ENCODE measurements at regions not wholly inside any gene's neighbourhood (a gene's known extent, or its start where the extent isn't known, plus 50 kb on each side); places are given as distances from the start of the nearest gene placed in this dataset.
"Not testable (repeated sequence)": the region's sequence is repeated elsewhere in the genome, so short reads cannot be mapped to it uniquely, and the experiment has no call there.

GRCh38 chr11:45379162-45379863 is 93.2 kb upstream of the SYT13 start:
- no peak for DNase-seq

- DNase-seq, result no peak
Observed at GRCh38 chr11:45378516-45378915, 92.4 kb upstream of the SYT13 start.

- no peak for DNase-seq
Observed at GRCh38 chr11:45374653-45375059, 88.5 kb upstream of the SYT13 start.

DNA sequence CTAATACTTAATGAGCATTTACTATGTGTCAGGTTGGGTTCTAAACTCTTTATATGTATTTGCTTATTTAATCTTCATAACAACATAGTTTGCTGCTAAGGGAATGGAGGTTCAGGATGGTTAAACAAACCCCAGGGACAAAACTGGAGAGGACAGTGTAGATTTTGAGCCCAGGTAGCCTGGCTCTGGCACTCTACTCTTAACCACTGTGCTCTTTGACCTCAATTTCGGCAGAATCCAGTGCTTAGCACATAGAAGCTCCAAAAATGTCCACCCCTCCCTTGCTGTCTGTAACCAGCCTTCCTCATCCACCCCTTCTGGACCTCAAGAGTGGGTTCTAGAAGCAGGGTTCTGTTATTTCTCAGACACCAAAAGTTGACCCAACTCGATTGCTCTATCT is 88.0 kb upstream of the SYT13 start:
- no peak for DNase-seq

DNA sequence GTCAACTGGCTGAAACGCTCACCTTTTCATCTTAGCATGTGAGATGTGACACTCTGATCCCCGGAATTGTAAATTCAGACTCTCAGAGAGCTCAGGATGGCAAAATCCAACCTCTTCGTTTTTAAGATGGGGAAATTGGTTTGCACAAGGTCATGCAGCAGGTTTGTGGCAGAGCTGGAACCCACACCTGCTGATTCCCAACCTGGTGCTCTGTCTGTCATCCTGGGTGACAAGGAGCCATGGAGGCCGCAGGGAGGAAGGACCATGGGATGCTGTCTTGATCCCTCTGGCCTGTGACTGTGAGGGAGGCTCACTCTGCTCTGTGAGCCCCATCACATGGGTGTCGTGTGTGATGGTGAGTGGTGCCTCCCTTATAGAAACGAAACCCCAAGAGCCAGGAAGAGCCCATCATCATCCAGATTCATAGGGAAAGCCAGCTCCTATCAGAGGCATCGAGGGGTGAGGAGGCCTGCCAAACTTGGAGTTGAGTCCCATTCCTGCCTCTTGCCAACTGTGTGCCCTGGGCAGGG is 87.4 kb upstream of the SYT13 start:
- DNase-seq, result no peak

GRCh38 chr11:45372414-45372813 is 86.3 kb upstream of the SYT13 start:
- not testable (repeated sequence) for DNase-seq

DNA sequence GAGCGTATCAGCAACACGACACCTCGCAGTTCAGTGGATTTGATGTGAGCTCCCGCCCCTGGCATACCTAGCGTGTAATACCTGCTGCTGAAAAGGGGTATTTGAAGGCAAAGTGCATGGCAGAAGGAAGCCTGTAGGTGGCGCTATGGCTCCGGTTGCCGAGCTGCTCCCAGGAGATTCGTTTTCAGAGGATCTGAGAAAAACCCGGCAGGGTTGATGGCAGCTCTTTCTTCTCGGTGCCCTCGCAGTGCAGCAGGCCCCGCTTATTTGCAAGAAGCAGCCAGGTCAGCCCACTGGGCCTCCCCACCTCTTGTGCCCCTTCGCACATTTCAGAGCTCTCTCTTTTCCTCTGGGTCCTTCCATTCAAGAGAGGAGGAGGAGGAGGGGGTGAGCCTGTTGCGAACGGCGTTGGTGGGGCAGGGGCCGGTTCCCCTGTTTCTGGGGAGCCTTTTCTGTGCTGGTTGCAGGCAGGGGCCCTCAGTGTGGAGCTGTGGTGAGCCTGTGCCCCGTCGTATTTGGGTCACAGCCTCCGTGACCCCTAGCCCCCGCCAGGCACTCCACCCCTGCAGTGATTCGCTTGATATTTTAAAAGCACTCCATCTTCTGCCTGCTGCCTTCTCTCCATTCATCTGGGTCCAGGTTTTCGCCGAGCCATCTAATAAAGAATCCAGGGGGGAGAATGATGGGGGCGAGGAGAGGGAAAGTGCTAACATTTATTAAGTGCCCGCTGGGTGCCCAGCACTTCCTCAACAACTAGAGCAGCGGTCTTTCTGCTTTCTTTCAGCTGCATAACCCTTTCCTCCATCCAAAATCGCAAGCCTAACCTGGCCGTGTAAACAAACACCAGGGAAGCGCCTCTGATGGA is 85.3 kb upstream of the SYT13 start:
- peak; percentile 71 for DNase-seq

DNA sequence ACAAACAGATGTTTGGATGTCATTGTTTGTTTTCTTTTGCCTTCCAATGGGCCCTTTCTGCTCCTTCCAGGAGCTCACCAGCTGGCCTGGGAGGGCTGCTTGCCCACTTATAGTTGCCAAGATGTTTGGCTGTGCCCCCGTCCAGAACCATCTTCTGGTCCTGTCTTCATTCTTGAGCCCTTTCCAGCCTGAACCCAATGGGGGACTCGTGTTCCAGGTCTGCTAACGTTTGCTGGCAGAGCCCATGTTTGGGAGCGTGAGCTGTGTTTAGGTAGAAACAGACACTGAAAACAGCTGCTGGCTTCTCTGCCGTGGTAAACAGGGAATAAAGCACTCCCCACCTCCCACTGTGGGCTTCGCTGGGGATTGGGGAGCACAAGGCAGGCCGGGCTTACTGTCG is 83.2 kb upstream of the SYT13 start:
- no peak for DNase-seq

GRCh38 chr11:45368697-45369096 is 82.6 kb upstream of the SYT13 start:
- DNase-seq, result no peak

DNA sequence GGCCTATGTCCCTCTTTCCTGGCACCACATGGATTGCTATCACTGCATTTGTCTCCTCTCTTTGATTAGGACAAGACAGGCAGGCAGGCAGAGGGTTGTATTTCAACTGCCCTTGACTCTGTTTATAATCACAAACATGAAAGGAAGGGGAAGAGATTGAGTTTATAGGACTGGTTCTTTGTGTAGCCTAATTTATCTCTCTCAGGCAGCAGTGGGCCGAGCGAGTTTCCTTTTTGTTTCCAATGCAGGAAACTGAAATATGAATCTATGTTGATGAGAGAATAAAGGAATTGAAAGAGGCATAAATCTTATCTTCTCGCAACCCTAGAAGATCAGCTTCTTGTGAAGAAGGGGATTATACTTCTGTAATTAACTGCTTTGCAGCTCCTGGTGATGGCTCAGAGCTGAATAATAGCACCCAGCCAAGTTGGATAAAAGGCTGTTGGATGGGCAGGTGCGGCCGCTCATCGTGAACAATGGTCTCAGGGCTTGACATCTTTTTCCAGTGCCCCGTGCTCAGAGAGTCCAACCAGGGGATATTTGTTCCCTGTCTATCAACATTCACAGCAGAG is 80.6 kb upstream of the SYT13 start:
- no peak for DNase-seq

DNA sequence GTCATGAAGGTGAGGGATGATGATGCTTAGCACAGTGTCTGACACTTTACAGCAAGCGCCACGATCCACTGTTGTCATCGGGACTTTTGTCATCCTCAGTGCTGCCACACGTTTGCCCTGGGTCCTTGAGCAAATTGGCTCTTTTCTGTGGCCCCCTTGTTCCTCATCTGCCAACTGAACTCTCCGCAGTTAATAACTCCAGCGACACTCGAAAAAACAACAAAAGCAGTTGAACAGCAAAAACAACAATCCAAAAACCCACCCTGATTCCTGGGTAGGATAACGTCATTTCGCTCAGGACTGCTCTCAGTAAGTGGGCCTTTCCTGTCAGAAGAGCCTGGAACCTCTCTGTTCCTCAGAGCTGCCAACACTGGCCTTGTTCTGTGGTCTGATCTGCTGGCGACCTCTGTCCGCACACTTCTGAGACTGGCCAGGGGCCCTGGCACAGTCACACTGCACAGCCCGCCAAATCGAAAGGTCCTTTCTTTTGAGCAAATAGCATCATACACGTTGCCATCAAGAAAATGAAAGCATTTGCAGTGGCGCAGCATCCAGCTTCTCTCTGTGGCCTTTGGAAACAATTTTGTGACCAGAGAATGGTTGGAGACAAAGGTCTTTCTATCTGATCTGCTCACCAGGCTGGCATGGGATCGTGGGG is 79.9 kb upstream of the SYT13 start:
- DNase-seq, result no peak

- DNase-seq, result no peak
Observed at GRCh38 chr11:45362636-45363035, 76.5 kb upstream of the SYT13 start.

DNA sequence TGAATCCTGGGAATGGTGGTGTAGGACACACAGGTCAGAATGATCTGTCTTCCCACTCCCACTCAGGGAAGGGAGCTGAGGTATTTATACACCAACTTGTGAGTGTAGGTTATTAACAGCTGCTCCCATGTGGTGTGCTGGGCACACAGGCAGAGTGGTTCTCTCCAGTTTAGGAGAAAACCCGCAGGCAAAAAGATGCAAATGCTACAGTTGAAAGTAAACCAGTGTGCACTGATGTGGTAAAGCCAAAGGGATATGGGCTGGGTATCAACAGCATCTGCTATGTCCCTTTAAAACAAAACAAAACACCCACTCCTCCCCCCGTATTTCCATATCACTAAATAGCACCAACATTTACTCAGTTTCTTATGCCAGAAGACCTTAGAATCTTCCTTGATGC is 75.4 kb upstream of the SYT13 start:
- DNase-seq, result no peak

GRCh38 chr11:45355706-45356041 is 69.5 kb upstream of the SYT13 start:
- DNase-seq, result no peak

DNA sequence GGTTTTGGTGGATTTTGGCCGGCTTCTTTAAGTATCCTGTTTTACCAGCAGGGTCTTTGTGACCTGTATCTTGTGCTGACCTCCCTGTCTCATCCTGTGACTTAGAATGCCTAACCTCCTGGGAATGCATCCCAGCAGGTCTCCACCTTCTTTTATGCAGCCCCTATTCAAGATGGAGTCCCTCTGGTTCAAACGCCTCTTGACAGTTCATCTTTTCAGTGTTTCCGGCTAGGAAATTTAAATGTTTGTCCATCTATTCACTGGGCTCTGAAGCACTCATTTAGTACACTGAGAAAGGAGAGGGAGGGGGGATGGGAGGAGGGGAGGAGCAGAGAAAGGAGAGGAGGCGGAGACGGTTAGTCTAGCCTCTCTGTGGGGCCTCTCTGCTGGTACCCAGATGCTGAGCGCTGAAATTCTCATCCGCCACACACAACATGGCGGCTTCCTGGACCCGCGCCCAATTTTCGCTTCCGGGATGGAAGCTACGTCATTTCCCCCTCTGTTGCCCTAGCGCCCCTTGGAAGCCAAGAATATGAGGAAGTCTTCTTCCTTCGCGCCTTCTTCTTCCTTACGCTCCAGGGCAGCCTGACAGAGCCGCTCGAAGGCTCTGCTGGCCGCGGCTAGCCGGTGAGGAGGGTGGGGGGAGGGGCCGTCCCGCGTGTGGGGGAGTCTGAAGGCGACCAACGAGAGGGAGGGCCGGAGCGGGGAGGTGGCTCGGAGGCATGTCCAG is 69.0 kb upstream of the SYT13 start:
- DNase-seq, result peak; percentile 64

GRCh38 chr11:45348729-45349128 is 62.6 kb upstream of the SYT13 start:
- DNase-seq, result no peak

DNA sequence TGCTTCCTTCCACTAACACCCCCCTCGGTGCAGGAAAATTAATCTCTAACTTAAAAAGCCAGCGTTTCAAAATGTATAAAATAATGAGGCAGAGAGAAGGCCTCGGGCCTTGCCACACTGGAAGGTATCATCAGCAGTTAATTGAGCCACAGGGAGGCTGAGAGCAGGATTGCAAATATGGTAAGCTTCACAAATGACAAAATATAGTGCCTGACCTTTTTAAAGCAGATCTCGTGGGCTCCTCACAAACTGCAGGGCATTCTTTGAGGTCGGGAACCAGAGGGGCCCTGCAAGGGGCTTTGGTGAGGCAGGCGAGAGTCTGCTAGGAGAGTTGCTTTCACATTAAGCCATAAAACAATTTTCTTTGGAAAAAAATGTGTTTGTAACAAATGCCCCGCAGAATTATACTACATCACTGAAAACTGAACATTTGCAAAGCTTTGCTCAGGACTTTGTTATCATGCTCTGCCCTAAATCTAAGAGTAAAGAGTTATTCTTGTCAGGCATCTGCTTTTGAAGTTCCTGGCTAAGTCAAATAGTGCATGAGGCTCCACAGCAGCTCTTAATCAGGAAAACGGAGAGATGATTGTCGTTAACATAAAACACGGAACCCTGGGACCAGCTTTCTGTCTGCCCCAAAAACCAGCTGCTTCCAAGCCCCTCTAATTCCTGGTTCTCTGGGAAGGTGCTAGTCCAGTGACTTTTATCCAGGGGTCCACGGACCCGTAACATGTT is 61.4 kb upstream of the SYT13 start:
- no peak for DNase-seq

GRCh38 chr11:45345491-45345890 is 59.4 kb upstream of the SYT13 start:
- no peak for DNase-seq

DNA sequence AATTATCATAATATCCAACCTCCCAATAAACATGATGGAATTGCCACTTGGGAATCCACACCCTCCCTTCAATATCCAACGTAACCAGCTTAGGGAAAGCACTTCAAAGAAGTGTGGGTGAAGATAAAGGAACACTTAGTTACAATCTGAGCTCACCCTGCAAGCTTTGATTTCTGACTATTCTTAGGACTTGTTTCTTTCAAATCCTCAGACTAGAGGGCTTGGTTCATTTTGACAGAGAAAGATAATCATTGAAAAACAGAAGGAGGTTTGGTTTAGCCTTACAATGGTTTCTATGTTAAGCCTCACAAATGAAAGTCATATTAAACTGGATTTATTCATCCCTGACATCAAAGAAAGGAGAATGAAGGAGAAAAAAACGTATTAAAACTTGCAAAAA is 57.9 kb upstream of the SYT13 start:
- no peak for DNase-seq

GRCh38 chr11:45343444-45343843 is 57.3 kb upstream of the SYT13 start:
- no peak for DNase-seq

- DNase-seq, result no peak
Observed at GRCh38 chr11:45341372-45341771, 55.2 kb upstream of the SYT13 start.
